NCI-H187 (cell line): ENCODE measurements at regions not wholly inside any gene's neighbourhood (a gene's known extent, or its start where the extent isn't known, plus 50 kb on each side); places are given as distances from the start of the nearest gene placed in this dataset.
"Not testable (repeated sequence)": the region's sequence is repeated elsewhere in the genome, so short reads cannot be mapped to it uniquely, and the experiment has no call there.

Source experiments
- DNase-seq, 2 experiments: peaks; one replicate each; lab custom pipeline; 2025; lab: John Stamatoyannopoulos, UW

DNA sequence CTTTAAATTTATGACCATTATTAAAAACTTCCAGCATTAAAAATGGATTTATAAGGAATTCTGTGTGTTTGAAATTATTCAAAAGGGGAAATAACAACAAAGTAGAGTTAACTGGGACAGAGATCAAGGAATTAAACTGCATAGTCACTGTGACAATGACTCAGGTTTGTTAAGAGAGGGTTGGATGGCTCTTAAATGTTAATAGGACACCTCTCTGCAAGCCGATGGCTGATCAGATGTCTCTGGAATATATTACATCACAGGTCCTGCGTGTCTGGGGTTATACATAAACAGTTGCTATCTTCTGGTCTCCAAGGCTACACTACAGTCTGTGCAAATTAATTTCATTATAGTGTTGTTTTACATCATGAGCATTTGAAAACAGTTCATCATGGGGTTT lies 574.3 kb downstream of the COL12A1 start:
- DNase-seq = no peak

DNA sequence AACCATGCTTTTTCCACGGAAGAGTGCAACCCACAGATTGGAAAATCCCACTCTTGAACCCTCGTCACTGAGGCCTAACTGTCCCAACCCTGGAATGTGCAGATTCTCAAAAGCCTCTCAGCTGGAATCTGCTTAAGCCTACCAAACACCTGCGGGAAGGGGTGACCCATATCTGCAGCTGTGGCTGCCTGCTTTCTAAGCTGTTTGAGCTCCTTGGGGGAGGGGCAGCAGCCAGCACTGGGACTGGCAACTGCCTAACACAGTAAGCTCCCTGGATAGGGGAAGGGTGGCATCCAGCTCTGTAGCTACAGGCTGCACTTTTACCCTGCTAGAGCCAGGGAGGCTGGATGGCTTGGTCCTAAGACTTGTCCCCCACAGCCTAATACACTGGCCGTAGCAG lies 579.6 kb downstream of the COL12A1 start:
- no peak for DNase-seq

DNA sequence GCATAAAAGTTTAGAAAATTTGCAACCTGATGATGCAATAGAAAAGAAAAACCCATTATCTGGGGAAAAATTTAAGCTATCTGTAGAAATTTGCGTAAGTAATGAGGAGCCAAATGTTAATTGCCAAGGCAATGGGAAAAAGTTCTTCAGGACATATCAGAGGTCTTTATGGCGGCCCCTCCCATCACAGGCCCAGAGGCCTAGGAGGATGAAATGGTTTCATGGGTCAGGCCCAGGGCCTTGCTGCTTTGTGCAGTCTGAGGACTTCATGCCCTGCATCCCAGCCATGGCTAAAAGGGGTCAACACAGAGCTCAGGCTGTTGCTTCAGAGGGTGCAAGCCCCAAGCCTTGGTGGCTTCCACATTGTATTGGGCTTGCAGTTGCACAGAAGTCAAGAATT lies 582.8 kb downstream of the COL12A1 start:
- DNase-seq = no peak

DNA sequence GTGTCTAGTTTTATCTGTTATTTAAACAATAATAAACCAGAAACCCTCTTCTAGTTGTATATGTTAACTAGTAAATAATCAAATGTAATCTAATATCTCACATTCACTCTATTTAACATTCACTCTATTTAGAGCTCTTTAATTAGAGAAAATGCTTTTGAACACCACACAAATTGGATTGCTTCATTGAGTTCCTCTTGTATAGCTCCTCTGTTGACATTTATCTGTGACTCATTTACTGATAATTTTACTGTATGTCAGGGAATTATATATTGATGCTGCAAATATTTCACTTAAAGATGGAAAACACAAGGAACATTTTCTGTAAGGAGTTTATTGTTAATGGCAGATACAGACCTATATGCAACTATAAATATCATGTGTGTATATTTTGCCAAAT lies 594.6 kb downstream of the COL12A1 start:
- DNase-seq = no peak

DNA sequence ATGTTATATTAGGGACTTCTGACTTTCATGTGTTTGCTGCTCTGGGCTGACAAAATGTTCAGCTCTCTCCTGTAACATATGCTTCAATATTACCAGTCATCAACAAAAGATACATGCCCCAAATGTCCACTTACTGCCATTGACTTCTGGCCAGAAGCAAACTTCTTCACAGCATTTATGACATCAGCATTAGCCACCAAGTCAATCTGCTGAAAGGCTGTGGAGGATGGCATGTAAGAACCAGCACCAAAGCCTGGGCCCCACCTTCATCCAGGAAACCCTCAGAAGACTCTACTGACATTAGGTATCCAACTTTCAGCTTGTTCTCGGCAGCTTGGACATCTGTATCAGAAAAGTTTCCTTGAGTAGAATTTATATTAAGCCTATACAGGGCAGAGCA lies 595.5 kb downstream of the COL12A1 start:
- no peak for DNase-seq

DNA sequence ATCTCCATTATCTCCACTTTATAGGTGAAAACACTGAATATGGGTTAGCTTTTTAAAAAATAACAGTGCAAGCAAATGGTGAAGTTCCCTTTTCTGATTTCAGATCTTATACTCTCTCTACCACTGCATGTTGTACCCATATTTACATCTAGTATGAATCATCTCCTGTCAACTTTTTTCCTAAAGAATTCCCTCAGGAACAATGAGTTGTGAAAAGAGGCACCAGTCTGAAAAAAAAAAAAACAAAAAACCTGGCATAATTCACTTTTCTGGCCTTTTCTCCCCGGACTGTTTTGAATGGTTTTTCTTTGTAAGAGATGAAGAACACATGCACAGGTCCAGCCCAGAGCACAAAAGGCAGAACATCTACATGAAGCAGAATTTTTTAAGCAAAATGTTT lies 596.0 kb downstream of the COL12A1 start:
- DNase-seq = no peak

DNA sequence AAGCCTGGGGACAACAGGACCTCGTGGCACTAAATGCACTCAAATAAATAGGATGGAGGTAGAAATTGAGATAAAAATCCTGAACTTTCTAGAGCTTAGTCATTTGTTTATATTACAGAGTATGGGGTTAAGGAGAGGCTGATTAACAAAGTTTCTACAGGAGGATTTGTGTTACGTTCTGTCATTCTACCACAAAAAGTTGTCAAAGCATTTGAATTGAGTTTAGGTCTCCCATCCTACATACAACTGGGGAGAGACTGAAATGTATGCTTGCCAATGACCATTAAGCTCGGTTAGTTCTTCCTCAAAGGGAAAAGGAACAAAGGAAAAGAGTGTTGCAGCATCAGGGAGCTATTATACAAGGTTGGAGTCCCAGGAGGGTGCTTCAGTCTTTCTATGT lies 597.9 kb downstream of the COL12A1 start:
- DNase-seq = no peak

DNA sequence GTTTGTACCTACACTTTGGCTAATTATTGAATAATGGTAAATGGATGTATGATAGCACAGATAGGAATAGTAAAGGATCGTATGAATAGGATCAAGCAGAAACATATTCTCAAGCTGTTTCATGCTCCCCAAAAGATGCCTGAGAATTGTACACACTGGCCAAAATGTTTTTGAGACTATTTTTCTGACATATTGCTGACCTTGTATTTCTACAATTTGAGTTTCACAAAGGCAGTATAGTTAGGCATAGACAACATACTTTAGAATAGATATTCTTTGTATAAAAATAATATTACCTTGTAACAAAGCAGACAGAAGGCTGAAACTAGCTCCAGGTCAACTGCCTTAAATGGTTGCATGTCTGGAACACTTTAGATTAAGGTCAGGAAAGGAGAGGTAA lies 598.4 kb downstream of the COL12A1 start:
- DNase-seq = no peak

DNA sequence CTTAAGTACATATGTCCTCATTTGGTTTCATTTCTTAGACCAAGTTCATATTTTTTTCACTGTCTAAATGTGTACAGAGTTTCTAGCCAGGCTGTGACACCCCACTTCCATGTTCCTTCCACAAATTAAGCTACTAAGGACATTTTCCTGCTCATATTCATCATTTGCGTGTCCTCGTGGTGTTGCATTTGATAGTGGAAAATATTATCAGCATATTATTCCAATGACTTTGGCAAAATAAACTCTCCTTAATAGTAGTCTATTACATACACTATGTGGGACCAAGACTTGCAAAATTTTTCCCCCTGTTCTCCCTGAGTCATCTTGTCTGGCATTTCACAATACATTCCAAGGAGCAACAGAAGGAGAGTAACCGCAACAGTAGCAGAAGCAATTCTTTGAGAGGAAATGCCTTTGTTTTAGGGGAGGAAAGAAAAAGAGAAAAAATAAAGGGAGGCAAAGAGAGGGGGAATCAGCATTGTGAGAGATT lies 599.2 kb downstream of the COL12A1 start:
- no peak for DNase-seq

DNA sequence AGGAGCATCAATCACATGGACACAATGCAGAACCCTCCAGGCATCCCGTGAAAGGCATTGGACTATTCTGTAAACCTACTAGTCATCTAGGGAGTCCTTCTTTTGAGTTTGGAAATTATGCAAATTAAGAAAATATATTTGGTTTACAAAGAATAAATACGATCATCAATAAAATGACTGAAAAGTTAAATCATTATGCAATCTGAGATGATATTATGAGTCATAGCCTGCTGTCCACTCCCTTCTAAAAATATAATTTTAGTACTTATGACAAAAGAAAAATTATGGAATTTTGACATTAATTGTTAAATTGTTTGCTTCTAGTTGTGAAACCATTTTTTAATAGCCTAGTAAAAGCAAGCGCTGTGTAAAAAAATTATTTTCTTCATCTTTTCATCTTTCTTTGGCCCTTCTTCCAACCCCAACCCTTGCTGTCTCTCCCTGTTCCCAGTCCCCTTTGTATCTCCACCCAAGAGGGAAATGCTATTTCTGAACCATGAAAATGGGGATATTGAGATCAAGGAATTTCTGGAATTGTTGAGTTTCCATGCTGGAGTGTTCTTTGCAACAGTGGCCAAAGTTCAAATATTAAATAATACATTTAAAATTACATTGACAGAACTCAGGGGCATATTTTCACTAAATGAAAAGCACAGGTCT lies 599.8 kb downstream of the COL12A1 start:
- DNase-seq = no peak

DNA sequence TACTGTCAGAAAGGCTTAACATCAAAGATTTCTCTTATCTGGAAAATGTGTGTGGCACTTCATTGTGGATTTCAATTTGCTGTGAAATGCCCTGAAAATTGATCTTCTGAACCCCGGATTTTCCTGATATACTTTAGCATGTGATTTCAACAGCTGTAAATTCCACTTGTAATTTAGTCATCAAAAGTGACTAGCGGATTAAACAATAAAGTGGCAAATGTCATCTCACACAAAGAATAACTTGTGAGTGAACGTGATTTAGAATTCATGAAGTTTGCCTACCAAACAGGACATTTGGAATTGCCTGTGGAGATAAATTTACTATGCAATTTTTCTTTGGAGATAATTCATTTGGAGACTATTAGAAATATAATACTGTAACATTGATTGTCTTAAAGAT lies 601.6 kb downstream of the COL12A1 start:
- DNase-seq = no peak

DNA sequence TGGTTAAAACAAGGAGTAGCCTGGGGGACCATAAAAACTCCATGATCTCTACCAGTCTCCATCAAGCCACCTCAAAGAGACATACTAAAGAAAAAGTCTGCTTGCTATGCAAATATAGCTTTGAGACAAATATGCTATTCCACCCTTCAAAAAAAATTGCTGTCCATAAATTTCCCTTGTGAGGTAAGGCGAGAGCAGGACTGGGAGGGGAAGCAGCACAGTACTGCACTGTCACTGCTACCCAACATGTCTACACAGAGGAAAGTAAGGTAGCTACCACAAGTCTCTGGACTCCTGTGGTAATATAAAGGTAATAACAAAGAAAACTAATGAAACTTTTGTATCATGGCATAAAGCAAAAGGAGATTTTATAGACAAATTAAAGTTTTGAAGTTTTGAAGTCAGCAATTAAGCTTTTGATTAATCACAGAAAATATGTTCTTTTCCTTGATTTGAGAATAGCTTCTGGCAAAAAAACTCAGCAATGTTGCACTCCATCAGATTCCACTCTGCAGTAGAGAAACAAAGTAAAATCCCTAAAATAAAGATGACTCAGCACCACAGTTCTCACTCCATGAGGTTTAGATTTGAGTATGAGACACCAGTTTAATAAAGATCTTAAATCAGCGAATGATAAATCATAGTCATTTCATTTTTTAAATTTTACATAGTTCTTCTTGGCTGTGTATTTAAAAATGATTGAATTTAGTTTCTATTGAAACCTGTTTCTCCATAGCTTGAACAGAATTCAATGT lies 602.4 kb downstream of the COL12A1 start:
- DNase-seq = no peak

DNA sequence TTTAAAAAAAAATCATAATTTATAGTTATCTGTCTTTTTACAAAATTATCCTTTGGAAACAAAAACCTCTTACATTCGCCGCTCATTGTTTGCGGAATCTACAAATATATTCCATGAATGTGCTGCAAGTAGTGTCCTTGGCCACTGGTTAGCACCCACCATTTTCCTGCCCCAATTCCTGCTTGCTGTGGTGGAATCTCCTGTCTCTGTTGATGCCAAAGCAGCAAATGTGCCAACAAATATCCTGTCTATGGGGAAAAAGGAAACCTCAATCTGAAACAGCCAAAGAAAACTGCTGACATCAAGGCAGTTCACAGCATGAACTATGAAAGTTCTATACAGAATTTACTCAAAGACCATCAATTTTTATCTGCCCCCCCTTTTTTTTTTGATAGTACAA lies 603.6 kb downstream of the COL12A1 start:
- DNase-seq = no peak

DNA sequence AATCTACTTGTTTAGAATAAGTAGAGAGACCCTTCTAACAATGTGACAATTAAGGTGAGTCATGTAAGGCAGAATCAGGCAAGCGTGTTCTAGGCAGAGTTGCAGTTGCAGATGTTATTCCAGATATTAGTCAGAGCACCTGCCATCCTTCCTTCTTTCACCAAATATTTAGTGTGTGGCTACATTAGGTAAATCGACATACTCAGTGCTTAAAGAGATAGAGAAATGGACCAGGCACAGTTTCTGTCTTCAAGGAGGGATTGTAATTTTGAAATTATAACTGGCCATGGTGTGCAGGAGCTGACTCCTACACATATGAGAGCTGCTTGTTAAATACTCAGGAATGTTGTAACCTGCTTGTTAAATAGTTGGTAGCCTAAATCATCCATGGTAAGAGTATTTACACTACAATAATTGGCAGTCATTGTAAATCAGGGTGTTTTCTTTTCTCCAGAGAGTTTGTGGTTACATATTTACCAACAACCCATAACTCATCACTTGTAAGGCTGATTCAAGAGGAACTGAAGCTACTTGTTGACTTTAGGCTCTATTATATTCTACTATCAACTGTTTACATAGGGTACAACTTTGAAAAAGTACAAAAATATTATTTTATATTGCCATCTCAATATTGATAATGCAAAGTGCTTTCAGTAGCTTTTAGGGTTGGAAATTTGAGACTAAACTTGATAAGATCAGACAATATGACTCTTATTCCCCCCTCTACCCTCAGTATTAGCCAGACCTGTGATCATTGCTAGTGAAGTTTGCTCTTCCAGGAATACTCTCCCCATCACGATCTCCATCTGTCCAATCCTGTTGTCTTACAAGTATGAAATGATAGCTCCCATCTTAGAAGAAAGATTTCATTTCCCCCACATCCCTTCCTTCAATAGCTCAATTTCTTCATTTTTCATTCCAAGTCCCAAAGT lies 607.1 kb downstream of the COL12A1 start:
- DNase-seq = no peak

DNA sequence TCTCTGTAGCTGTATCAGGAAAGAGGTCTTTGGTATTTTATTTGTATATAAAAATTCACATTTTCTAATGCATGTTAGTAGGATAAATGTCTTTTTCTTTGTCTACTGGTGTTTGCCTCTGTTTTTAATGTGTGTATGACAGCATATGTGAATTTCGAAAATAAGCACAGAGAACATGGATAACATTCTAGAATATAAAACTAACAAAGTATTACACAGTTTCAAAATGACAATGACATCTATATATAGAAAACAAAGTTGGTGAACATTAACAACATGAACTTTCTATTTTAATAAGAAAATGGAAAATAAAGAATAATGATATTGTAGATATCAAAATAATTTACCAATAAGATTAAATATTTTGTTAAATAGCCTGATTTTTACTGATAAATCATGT lies 608.0 kb downstream of the COL12A1 start:
- no peak for DNase-seq

DNA sequence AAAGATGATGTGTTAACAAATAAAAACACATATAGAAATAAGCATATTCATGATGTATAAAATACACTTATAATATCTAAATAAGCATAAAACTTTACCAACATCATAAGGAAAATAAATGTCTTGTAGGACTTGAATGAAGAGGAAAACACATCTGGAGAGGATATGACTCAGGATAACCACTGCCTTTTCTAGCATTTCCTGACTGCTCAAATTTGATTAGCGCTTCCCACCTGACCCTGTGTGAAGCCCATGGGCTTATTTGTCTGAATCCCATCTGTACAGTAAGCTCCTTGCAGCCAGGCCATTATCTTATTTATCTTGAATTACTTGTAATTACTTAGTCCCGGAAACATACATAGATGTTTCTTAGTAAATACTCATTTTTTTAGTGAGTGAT lies 608.6 kb downstream of the COL12A1 start:
- no peak for DNase-seq

DNA sequence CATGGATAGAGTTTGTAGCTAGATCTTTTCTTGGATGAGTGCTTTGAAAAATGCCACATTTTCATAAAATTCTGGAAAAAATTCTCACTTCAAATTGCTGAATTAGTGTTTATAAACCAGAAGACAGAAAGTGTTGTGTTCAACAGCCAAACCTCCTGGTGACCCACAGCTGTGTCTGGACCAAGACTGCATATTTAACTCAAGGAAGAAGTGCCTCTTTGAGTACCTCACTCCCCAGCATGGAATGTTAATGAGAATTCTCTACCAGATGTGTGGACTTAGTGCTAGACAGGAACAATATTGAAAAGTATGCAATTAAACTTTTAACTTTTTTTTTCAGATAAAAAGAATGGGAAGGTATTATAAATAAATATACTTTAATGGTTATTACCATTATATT lies 609.3 kb downstream of the COL12A1 start:
- DNase-seq = no peak

DNA sequence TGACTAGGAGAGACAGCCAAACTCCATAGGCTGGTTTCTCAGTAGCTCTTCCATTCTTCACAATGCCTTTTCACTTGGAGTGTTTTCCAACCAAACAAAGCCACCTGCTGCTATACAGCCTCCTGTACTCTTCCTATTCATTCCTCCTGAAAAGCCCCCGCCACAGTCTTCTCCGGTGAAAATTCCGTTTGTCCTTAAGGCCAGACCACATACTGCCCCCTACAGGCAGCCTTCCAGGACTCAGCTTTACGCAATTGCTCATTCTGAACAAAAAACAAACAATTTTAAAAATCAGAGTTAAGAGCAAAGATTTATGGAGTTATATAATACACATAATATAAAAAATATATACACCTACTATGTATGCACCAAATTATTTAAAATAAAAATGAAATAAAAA lies 611.5 kb downstream of the COL12A1 start:
- DNase-seq = not testable (repeated sequence)

DNA sequence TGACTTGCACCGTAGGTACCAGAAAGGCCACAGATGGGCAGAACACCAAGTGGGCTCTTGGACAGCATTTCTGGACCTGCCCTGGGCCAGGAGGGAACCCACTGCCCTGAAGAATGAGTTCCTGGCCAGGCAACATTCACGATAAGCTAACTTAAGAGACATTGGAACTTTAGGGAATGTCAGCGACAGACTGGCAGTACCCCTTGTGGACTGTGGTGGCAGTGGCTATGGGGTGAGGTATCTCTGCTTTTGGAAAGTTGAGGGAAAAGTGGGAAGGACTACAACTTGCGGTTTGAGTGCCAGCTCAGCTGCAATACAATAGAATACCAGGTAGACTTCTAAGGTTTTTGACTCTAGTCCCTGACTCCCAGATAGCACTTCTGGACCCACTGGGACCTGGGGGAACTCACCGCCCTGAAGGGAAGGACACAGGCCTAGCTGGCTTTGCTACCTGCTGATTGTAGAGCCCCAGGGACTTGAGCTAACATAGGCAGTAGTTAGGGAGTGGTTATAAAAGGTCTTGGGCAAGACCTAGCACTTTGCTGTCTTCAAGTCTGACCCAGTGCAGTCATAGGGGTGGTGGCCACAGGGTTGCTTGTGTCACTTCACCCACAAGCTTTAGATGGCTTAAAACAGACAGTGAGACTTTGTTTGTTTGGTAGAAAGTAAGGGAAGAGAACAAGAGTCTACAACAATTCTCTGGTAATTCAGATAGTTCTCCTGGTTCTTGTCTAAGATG lies 617.6 kb downstream of the COL12A1 start:
- no peak for DNase-seq

DNA sequence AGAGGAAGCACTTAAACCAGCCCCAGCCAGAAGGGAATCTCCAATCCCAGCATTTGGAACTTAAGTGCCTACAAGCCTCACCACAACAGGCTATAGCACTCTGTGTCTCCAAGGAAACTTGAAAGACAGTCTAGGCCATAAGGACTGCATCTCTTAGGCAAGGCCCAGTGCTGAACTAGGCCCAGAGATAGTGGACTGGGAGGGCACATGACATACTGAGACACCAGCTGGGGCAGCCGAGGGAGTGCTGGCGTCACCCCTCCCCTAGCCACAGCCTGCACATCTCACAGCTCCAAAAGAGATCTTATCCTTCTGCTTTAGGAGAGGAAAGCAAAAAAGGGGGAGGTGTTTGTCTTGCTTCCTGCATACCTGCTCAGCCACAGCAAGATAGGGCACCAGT lies 618.5 kb downstream of the COL12A1 start:
- DNase-seq = no peak

DNA sequence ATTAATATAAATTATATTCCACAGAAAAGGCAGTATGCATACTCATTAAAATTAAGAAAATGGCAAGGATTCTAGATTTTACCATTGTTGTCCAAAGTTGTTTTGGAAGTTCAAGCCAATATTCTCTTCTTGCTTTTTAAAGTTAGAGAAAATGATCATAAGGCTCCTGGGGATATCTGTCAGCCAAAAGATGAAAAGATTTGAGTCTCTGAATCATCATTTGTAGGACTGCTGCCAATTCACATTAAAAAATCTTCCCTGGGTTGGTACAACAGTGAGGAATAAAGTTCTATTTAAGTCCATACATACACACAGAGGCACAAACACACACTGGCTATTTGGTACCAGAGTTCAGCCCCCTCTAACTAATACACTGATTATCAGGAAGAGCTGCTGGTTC lies 620.1 kb downstream of the COL12A1 start:
- DNase-seq = no peak

DNA sequence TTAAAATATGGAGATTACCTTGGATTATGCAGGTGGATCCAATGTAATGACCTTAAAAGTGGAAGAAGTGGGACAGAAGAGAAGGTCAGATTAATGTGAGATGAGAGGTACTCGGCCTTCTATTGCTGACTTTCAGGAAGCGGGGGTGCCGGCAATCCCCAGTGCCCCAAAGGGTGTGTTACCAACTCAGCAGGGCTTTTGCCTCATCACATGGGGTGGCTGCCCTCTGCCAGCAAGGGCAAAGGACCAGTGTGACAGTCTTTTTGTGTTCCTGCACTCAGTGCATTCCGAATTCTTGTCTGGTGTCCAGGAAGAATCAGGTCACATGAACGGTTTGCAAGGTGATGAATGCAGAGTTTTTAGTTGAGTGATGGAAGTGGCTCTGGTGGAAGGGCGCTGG lies 624.2 kb downstream of the COL12A1 start:
- no peak for DNase-seq
